ENCODE measurements at regions not wholly inside any gene's neighbourhood (a gene's known extent, or its start where the extent isn't known, plus 50 kb on each side); places are given as distances from the start of the nearest gene placed in this dataset.

DNA sequence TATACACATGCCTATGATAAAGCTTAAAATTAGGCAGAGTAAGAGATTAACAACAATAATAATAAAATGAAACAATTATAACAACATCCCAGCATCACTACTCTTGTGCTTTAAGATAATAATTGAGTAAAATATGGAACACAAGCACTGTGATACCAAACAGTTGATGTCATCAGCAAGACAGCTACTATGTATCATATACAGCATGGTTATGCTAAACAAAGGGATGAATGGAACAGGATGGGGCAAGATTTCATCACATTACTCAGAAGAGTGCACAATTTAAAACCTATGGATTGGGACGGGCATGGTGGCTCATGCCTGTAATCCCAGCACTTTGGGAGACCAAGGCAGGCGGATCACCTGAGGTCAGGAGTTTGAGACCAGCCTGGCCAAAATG is 1221.0 kb downstream of the SUCLG1 start:
- no peak for TF ChIP-seq POLR2A (IDR thresholded peaks at IDR 0.05)
- TF ChIP-seq, protein P1, sequence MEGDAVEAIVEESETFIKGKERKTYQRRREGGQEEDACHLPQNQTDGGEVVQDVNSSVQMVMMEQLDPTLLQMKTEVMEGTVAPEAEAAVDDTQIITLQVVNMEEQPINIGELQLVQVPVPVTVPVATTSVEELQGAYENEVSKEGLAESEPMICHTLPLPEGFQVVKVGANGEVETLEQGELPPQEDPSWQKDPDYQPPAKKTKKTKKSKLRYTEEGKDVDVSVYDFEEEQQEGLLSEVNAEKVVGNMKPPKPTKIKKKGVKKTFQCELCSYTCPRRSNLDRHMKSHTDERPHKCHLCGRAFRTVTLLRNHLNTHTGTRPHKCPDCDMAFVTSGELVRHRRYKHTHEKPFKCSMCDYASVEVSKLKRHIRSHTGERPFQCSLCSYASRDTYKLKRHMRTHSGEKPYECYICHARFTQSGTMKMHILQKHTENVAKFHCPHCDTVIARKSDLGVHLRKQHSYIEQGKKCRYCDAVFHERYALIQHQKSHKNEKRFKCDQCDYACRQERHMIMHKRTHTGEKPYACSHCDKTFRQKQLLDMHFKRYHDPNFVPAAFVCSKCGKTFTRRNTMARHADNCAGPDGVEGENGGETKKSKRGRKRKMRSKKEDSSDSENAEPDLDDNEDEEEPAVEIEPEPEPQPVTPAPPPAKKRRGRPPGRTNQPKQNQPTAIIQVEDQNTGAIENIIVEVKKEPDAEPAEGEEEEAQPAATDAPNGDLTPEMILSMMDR (IDR thresholded peaks at IDR 0.05) = no peak

Data from testis (tissue), 2 donors.